Middle frontal gyrus (tissue), 1 donor: ENCODE measurements at regions not wholly inside any gene's neighbourhood (a gene's known extent, or its start where the extent isn't known, plus 50 kb on each side); places are given as distances from the start of the nearest gene placed in this dataset.
"Not testable (repeated sequence)": the region's sequence is repeated elsewhere in the genome, so short reads cannot be mapped to it uniquely, and the experiment has no call there.

Source experiments
- DNase-seq: peaks from one replicate; pipeline ENCODE4 v3.0.0-alpha.2; 2015; ENCODE audit warnings: low spot score; ENCODE audit errors: extremely low spot score

GRCh38 chrX:110511238-110511637 lies 152.6 kb downstream of the RTL9 start:
- no peak for DNase-seq

DNA sequence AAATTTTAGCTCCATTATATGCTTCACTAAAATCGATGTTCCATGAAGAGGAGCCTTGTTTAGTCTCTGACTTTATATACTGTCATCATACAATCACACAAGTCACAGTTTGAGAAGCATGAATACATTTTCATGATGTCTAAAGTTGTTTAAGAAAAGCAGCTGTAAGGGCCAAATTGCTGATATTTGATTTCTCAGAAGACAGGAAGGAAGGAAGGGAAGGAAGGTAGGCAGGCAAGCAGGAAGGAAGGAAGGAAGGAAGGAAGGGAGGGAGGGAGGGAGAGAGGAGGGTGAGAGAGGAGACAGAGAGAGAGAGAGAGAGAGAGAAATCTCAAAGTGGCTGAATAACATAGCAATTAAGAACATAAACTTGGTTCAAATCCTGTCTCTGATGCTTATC lies 153.7 kb downstream of the RTL9 start:
- DNase-seq = no peak

- DNase-seq = no peak
These were observed 155.9 kb downstream of the RTL9 start for GRCh38 chrX:110514509-110514908.

DNA sequence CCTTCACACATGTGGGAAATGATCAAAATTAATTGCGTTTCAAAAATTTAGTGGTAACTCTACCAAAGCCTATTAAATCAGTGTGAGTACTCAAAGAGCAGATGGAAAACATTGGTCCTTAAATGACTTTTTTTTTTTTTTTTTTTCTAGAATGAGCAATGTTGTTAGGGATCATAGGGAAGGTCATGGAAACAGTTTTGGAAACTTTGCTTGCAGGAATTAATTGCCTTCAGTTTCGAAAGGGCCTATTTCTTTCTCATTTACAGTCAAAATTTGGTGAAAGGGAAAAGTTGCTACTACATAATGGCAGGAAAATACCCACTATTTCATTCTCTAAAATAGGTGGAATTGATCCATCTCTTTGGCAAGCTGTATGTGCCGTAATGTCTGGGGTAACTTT lies 160.9 kb downstream of the RTL9 start:
- no peak for DNase-seq

DNA sequence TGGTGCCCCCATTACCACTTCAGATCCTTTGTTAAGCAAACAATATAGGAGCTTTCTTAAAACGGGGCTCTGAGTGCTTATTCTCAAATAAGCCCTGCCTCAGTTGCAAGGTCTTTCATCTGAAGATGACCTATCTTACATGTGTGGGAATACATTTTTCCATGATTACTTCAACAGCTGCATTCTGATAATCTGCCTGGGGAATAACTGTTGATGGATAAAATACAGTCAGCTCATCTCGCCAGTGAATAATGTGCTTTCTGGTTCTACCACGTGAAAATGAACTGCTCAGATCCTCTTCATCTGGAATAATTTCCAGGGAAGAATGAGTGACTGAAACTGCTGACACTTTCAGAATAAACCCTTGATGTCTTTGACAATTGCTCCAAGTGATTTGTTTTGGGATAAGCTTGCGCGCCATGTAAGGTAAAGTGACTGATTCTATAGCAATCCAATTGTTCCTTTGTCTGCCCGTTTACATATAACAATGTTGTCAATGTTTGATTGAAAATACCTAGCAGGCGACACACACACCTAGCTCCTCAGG lies 161.3 kb downstream of the RTL9 start:
- no peak for DNase-seq

DNA sequence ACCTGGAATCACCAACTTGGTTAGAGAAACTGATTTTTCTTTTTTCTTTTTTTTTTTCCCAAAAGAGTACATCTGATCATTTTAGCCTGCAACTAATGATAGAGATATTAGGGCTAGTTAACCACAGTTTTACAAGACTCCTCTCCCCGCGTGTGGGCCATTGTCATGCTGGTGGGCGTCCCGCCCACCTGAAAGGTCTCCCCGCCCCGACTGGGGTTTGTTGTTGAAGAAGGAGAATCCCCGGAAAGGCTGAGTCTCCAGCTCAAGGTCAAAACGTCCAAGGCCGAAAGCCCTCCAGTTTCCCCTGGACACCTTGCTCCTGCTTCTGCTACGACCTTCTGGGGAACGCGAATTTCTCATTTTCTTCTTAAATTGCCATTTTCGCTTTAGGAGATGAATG lies 162.0 kb downstream of the RTL9 start:
- DNase-seq = not testable (repeated sequence)

DNA sequence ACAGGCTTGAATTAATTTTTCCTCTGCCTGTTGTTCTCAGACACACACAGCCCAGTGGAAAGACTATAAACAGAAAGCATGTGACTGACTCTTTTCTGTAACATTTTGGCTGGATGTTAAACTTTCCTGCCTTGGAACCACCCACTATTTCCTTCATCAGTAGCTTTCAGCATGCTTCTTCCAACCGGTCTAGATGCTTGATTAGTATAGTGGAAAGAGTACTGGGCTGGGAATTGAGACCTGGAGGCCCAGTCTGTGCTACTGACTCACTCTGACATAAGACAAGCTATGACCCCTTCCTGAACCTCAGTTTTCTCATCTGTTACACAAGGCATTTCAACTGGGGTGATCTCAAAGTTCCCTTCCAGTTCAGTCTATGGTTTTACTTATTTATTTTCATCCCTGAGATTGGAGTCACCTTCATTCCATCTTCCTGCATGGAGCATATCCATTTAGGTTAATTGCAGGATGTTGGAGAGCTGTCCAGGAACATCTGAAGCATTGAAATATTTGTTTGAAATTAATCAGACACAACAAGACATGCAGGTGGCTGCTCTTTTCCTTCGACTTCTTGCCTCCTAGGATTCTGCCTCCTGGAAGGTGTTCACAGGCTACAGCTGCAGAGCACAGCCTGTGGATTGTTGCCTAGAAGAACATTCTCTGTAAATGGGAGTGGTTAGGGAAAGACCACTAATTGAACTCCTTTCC lies 173.4 kb downstream of the RTL9 start:
- DNase-seq = no peak

GRCh38 chrX:110532581-110532931 lies 173.9 kb downstream of the RTL9 start:
- DNase-seq = no peak

GRCh38 chrX:110536816-110537215 lies 178.2 kb downstream of the RTL9 start:
- no peak for DNase-seq

DNA sequence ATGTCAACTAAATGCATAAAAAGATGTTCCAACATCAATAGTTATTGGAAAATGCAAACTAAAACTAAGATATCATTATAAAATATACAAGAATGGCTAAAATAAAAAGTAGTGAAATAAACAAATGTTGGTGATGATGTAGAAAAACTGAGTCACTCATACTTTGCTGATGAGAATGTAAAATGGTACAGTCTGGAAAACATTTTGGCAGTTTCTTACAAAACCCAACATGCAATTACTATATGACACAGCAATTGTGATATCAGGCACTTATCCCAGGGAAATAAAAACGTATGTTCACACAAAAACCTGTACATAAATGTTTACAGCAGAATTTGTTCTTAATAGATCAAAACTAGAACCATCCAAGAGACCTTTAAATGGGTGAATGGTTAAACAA lies 182.6 kb downstream of the RTL9 start:
- no peak for DNase-seq

DNA sequence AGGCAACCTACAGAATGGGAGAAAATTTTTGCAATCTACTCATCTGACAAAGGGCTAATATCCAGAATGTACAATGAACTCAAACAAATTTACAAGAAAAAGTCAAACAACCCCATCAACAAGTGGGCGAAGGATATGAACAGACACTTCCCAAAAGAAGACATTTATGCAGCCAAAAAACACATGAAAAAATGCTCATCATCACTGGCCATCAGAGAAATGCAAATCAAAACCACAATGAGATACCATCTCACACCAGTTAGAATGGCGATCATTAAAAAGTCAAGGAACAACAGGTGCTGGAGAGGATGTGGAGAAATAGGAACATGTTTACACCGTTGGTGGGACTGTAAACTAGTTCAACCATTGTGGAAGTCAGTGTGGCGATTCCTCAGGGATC lies 192.2 kb downstream of the RTL9 start:
- DNase-seq = not testable (repeated sequence)

DNA sequence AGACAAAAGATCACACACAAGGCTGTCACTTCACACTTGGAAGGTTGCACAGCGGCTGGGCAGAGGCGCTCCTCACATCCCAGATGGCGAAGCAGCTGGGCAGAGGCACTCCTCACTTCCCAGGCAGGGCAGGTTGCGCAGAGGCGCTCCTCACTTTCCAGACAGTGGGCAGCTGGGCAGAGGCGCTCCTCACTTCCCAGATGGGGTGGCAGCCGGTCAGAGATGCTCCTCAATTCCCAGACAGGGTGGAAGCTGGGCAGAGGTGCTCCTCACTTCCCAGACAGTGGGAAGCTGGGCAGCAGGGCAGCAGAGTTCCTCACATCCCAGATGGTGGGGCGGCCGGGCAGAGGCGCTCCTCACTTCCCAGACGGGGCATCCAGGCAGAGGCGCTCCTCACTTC lies 199.2 kb downstream of the RTL9 start:
- DNase-seq = no peak

GRCh38 chrX:110558406-110558805 lies 199.8 kb downstream of the RTL9 start:
- no peak for DNase-seq

DNA sequence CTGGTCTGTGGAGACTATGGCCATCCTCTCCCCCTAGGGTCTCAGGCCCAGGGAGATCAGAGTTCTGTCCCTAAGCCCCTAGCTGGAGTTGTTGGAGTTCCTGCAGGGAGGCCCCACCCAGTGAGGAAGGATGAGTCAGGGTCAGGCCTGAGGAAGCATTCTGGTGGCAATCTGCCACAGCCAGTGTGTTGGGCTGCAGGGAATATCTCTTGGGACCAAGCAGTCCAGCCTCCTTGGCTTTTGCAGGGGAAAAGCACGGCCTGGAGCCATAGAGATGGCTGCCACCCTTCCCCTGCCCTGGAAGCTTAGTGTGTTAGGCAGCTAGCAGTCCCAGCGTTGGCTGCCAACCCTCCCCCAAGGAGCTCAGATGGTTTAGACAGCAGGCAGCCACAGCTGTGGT lies 202.4 kb downstream of the RTL9 start:
- no peak for DNase-seq

GRCh38 chrX:110563282-110563681 lies 204.6 kb downstream of the RTL9 start:
- DNase-seq = no peak

GRCh38 chrX:110568441-110568840 lies 209.8 kb downstream of the RTL9 start:
- DNase-seq = no peak

- no peak for DNase-seq
These were observed 210.9 kb downstream of the RTL9 start for GRCh38 chrX:110569506-110569905.

- DNase-seq = no peak
These were observed 217.3 kb downstream of the CHRDL1 start for GRCh38 chrX:110578270-110578669.

- no peak for DNase-seq
These were observed 211.5 kb downstream of the CHRDL1 start for GRCh38 chrX:110584083-110584482.

- DNase-seq = no peak
These were observed 207.5 kb downstream of the CHRDL1 start for GRCh38 chrX:110588164-110588563.

DNA sequence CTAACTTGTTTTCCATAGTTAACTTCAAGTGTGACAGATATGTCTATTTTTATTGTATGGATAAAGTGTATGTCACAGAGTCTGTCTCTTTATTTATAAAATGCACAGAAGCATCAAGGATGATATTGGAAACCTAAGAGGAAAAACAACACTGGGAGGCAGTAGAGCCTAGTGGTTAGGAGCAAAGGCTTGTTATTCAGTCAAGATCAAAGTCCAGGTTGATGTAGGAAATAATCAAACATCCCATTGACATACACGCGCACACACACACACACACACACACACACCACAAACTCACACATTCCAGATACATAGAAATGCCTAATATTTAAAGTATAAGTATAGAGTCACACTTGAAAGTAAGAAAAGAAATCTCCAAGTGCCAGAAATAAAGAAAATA lies 206.8 kb downstream of the CHRDL1 start:
- no peak for DNase-seq

DNA sequence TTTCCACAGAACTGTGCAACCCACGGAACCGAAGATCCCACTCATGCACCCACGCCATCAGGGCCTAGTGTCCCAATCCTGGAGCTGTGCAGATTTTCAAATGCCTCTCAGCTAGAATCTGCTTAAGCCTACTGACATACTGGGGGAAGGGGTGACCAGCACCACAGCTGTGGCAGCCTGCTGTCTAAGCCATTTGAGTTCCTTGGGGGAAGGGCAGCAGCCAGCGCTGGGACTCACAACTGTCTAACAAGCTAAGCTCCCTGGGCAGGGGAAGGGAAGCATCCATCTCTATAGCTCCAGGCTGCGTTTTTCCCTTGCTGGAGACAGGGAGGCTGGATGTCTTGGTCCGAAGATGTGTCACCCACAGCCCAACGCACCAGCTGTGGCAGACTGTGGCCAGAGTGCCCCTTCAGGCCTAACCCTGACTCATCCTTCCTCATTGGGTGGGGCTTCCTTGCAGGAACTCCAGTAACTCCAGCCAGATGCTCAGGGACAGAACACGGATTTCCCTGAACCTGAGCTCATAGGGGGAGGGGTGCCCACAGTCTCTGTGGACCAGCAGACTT lies 194.8 kb downstream of the CHRDL1 start:
- no peak for DNase-seq

- DNase-seq = no peak
These were observed 181.0 kb downstream of the CHRDL1 start for GRCh38 chrX:110614596-110614995.
